Trophoblast cell (in vitro differentiated cells and primary cell): ENCODE measurements at regions not wholly inside any gene's neighbourhood (a gene's known extent, or its start where the extent isn't known, plus 50 kb on each side); places are given as distances from the start of the nearest gene placed in this dataset.

Experiments
- DNase-seq, 2 donors: peaks; one replicate each; pipeline ENCODE4 v3.0.0-alpha.2; 2016
- H2AFZ ChIP-seq: 2 replicates; pipeline ENCODE4 v1.6.1; 2013; ENCODE audit warnings: low read length, moderate library complexity, mild to moderate bottlenecking; ENCODE audit not compliant: insufficient read depth, poor library complexity
- H2AK5ac ChIP-seq: 2 replicates; pipeline ENCODE4 v1.6.1; 2013; ENCODE audit warnings: mild to moderate bottlenecking, low read length
- H2BK120ac ChIP-seq: 2 replicates; pipeline ENCODE4 v1.6.1; 2013; ENCODE audit warnings: low read length, mild to moderate bottlenecking, moderate library complexity; ENCODE audit not compliant: insufficient read depth, poor library complexity
- H2BK12ac ChIP-seq: 2 replicates; pipeline ENCODE4 v1.6.1; 2013; ENCODE audit warnings: mild to moderate bottlenecking, low read length, moderate library complexity
- H2BK5ac ChIP-seq: 2 replicates; pipeline ENCODE4 v1.6.1; 2013; ENCODE audit warnings: low read length, low read depth, moderate library complexity, mild to moderate bottlenecking; ENCODE audit not compliant: poor library complexity
- H3K14ac ChIP-seq: 2 replicates; pipeline ENCODE4 v1.6.1; 2013; ENCODE audit warnings: mild to moderate bottlenecking, low read length
- H3K18ac ChIP-seq: 2 replicates; pipeline ENCODE4 v1.6.1; 2013; ENCODE audit warnings: mild to moderate bottlenecking, low read length
- H3K23ac ChIP-seq: 2 replicates; pipeline ENCODE4 v1.6.1; 2013; ENCODE audit warnings: low read length
- H3K27ac ChIP-seq: 2 replicates; pipeline ENCODE4 v1.5.1; 2013; ENCODE audit warnings: low read depth, mild to moderate bottlenecking, inconsistent platforms, low read length, moderate library complexity
- H3K27me3 ChIP-seq: 2 replicates; pipeline ENCODE4 v1.6.1; 2013; ENCODE audit warnings: inconsistent platforms, mild to moderate bottlenecking, low read length, moderate library complexity; ENCODE audit not compliant: insufficient read depth
- H3K36me3 ChIP-seq, 2 experiments: 1 replicate in 1 of 2; 2 replicates in 1 of 2; pipeline ENCODE4 v1.6.1; 2013; ENCODE audit warnings: low read length in 2 of 2, mild to moderate bottlenecking in 2 of 2, moderate library complexity in 1 of 2; ENCODE audit not compliant: insufficient read depth in 2 of 2, control insufficient read depth in 1 of 2
- H3K4ac ChIP-seq: 2 replicates; pipeline ENCODE4 v1.6.1; 2013; ENCODE audit warnings: low read depth, mild to moderate bottlenecking, low read length, moderate library complexity
- H3K4me1 ChIP-seq, 2 experiments: 1 replicate in 1 of 2; 2 replicates in 1 of 2; pipeline ENCODE4 v1.6.1; 2013; ENCODE audit warnings: low read length in 2 of 2, mild to moderate bottlenecking in 2 of 2, moderate library complexity in 1 of 2; ENCODE audit not compliant: insufficient read depth in 2 of 2, control insufficient read depth in 1 of 2
- H3K4me2 ChIP-seq: 2 replicates; pipeline ENCODE4 v1.6.1; 2013; ENCODE audit warnings: inconsistent platforms, mild to moderate bottlenecking, low read length, moderate library complexity
- H3K4me3 ChIP-seq: 2 replicates; pipeline ENCODE4 v1.5.1; 2013; ENCODE audit warnings: mild to moderate bottlenecking, low read depth, low read length, inconsistent platforms
- H3K79me1 ChIP-seq: one replicate; pipeline ENCODE4 v1.6.1; 2013; ENCODE audit warnings: low read length
- H3K79me2 ChIP-seq: 2 replicates; pipeline ENCODE4 v1.6.1; 2013; ENCODE audit warnings: low read length, mild to moderate bottlenecking; ENCODE audit not compliant: control insufficient read depth, insufficient read depth, poor library complexity
- H3K9ac ChIP-seq: 2 replicates; pipeline ENCODE4 v1.6.1; 2013; ENCODE audit warnings: mild to moderate bottlenecking, low read length
- H3K9me3 ChIP-seq: 2 replicates; pipeline ENCODE4 v1.6.1; 2013; ENCODE audit warnings: low read depth, mild to moderate bottlenecking, control low read depth, inconsistent platforms, low read length; ENCODE audit not compliant: insufficient read depth
- H4K12ac ChIP-seq: 2 replicates; pipeline ENCODE4 v1.6.1; 2013; ENCODE audit warnings: low read depth, mild to moderate bottlenecking, low read length, moderate library complexity
- H4K8ac ChIP-seq: 2 replicates; pipeline ENCODE4 v1.6.1; 2013; ENCODE audit warnings: low read depth, mild to moderate bottlenecking, low read length, moderate library complexity
- H4K91ac ChIP-seq: one replicate; pipeline ENCODE4 v1.6.1; 2013; ENCODE audit warnings: low read depth, mild to moderate bottlenecking, low read length, moderate library complexity
- WGBS: extraction: QIAGEN DNeasy Blood & Tissue Kit; methylation state at CpG from one replicate; pipeline ENCODE4 v1.1.7; 2013; ENCODE audit warnings: missing lambda C conversion rate; ENCODE audit not compliant: insufficient read length, insufficient coverage; ENCODE audit errors: extremely low coverage; 5-methylcytosine and 5-hydroxymethylcytosine counted together

DNA sequence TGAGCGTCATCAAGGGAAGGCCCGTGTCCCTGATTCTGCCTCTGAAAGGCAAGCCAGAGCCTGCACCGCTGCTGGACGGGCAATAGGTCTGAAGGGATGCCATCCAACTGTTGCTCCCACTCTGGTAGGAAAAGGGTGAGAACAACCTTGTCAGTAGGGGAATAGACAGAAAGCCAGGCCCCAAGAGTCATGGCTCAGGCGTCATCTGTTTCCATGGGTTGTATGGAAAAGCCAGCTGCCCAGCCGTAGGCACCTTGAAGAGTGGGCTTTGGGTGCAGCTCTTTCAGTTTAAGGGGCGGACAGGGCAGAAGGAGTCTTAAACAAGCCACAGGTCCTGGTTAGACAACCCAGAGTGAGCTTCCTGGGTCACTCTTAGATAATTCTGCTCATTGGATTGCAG lies 66.5 kb downstream of the RNF6 start:
- WGBS: no CpG with 5 or more reads among the region's 7 CpGs
- Histone ChIP-seq H2BK12ac (no peak overlapping the region), H3K4me1 (no peaks in the 10 kb centered on the region), H3K27me3 (no peaks in the 10 kb centered on the region), H3K79me1 (no peaks in the 10 kb centered on the region), H3K9me3 (no peaks in the 10 kb centered on the region), H3K4ac (no peak overlapping the region), H2AFZ (no peak overlapping the region), H3K79me2 (no peaks in the 10 kb centered on the region), H3K14ac (no peak overlapping the region), H3K27ac (no peak overlapping the region), H3K18ac (no peak overlapping the region), H2AK5ac (no peak overlapping the region), H3K4me3 (no peak overlapping the region), H4K8ac (no peak overlapping the region), H4K12ac (no peak overlapping the region), H3K4me2 (no peak overlapping the region), H2BK5ac (no peak overlapping the region), H3K23ac (no peak overlapping the region), H4K91ac (no peak overlapping the region), H3K9ac (no peak overlapping the region), H3K36me3 (no peaks in the 10 kb centered on the region), H2BK120ac (no peak overlapping the region)
- no peak for DNase-seq

DNA sequence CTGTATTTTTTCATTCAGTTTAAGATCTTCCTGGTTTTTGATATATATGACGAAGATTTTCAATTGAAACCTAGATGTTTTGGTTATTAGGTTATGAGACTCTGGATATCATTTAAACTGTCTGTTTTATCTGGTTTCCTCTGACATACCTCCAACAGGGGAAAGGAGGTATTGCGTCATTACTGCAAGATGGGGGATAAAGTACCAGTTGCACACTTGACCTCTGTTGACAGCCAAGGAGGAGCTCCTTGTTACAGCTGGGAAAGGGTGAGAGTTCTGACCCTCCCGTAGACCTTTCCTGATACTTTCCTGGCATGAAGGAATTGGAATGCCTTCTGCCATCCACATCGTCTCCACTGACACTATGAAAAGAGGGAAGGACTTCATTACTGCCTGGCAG lies 82.0 kb upstream of the SHISA2 start:
- no peak overlapping the region for H3K4me2 ChIP-seq
- no peak overlapping the region for H3K4ac ChIP-seq
- no peaks in the 10 kb centered on the region for H3K36me3 ChIP-seq
- H3K4me3 ChIP-seq: no peak overlapping the region
- H3K4me1 ChIP-seq: no peaks in the 10 kb centered on the region
- no peak overlapping the region for H3K18ac ChIP-seq
- H2BK5ac ChIP-seq: no peak overlapping the region
- H2AK5ac ChIP-seq: no peak overlapping the region
- no peak overlapping the region for H3K27ac ChIP-seq
- H3K14ac ChIP-seq: no peak overlapping the region
- no peaks in the 10 kb centered on the region for H3K9me3 ChIP-seq
- no peak overlapping the region for H4K12ac ChIP-seq
- no peak for DNase-seq
- H3K27me3 ChIP-seq: no peaks in the 10 kb centered on the region
- no peak overlapping the region for H3K23ac ChIP-seq
- no peaks in the 10 kb centered on the region for H3K79me2 ChIP-seq
- no peak overlapping the region for H2BK12ac ChIP-seq
- no peak overlapping the region for H2AFZ ChIP-seq
- no peak overlapping the region for H4K8ac ChIP-seq
- WGBS: no CpG with 5 or more reads among the region's 4 CpGs
- H2BK120ac ChIP-seq: no peak overlapping the region
- H3K9ac ChIP-seq: no peak overlapping the region
- H4K91ac ChIP-seq: no peak overlapping the region
- no peaks in the 10 kb centered on the region for H3K79me1 ChIP-seq

DNA sequence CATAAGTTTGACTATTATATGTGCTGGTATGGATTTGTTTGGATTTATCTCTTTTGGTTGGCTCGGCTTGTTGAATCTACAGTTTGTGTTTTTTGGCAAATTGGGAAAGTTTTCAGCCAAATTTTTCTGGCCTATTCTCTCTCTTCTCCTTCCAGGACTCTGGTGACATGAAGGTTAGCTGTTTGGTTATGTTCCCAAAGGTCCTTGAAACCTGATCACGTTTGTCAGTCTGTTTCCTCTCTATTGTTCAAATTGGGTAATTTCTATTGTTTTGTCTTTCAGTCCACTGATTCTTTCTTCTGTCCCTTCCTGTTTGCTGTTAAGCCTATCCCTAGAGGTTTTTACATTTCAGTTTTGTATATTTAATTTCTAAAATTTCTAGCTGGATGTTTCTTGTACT lies 81.5 kb upstream of the SHISA2 start:
- Histone ChIP-seq H2BK120ac (no peak overlapping the region), H2AFZ (no peak overlapping the region), H3K4me2 (no peak overlapping the region), H3K36me3 (no peaks in the 10 kb centered on the region), H3K23ac (no peak overlapping the region), H2BK12ac (no peak overlapping the region), H3K4me1 (no peaks in the 10 kb centered on the region), H3K79me2 (no peaks in the 10 kb centered on the region), H3K9me3 (no peaks in the 10 kb centered on the region), H3K4ac (no peak overlapping the region), H4K91ac (no peak overlapping the region), H2BK5ac (no peak overlapping the region), H3K27ac (no peak overlapping the region), H4K12ac (no peak overlapping the region), H3K27me3 (no peaks in the 10 kb centered on the region), H3K9ac (no peak overlapping the region), H4K8ac (no peak overlapping the region), H2AK5ac (no peak overlapping the region), H3K4me3 (no peak overlapping the region), H3K18ac (no peak overlapping the region), H3K14ac (no peak overlapping the region), H3K79me1 (no peaks in the 10 kb centered on the region)
- no CpG with 5 or more reads among the region's 2 CpGs for WGBS
- DNase-seq: no peak

DNA sequence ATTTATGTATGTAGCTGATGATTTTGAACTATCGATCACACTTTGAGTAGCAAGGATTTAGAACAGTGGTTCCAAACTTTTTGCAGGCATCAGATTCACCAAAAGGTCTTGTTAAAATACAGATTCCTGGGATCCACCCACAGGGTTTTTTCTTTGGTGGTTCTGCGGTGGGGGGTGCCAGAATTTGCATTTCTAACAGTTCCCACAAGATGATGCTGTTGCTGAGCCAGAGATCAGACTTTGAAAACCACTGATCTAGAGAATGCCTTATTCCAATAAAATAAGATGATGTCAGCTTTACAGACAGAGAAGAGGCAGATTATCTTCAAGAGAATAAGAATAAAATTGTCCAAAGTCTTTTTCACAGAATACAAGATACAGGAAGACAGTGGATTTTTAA lies 80.9 kb upstream of the SHISA2 start:
- H2BK12ac ChIP-seq: no peak overlapping the region
- no peaks in the 10 kb centered on the region for H3K27me3 ChIP-seq
- H2BK120ac ChIP-seq: no peak overlapping the region
- no peak overlapping the region for H3K4me2 ChIP-seq
- no peak overlapping the region for H4K91ac ChIP-seq
- no peak overlapping the region for H3K27ac ChIP-seq
- DNase-seq: no peak
- no peak overlapping the region for H4K12ac ChIP-seq
- no peaks in the 10 kb centered on the region for H3K4me1 ChIP-seq
- H2AK5ac ChIP-seq: no peak overlapping the region
- H3K9ac ChIP-seq: no peak overlapping the region
- no peaks in the 10 kb centered on the region for H3K9me3 ChIP-seq
- no peak overlapping the region for H3K4me3 ChIP-seq
- H3K14ac ChIP-seq: no peak overlapping the region
- H3K79me2 ChIP-seq: no peaks in the 10 kb centered on the region
- H3K36me3 ChIP-seq: no peaks in the 10 kb centered on the region
- no peak overlapping the region for H3K18ac ChIP-seq
- H2BK5ac ChIP-seq: no peak overlapping the region
- no peak overlapping the region for H3K4ac ChIP-seq
- no peak overlapping the region for H2AFZ ChIP-seq
- H4K8ac ChIP-seq: no peak overlapping the region
- H3K23ac ChIP-seq: no peak overlapping the region
- H3K79me1 ChIP-seq: no peaks in the 10 kb centered on the region
- no CpG with 5 or more reads among the region's 2 CpGs for WGBS
